NCI-H526 (cell line): ENCODE measurements at regions not wholly inside any gene's neighbourhood (a gene's known extent, or its start where the extent isn't known, plus 50 kb on each side); places are given as distances from the start of the nearest gene placed in this dataset.

Experiments used
- DNase-seq, 2 experiments: peaks; one replicate each; lab custom pipeline; 2025; lab: John Stamatoyannopoulos, UW

DNA sequence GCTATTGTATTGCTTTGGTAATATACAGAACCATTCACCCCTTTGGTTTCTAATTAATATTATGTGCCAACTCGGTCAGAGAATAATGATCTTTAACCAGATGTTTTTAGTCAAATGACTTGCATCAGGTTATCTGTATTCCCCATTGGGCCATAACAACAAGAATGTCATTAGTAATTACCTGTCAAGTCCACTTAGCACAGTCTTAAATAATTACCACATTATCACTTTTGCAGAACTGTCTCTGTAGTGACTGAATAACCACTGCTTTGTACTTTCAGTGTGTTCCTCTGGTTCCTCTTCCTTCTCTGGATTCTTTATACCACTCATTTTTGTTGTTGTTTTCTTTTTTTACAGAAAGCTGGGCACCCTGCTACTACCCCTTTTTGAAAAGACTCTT lies 257.7 kb upstream of the SPOCK3 start:
- DNase-seq, result no peak

- DNase-seq, result no peak
Measured at GRCh38 chr4:167509551-167509950, 275.3 kb upstream of the SPOCK3 start.

DNA sequence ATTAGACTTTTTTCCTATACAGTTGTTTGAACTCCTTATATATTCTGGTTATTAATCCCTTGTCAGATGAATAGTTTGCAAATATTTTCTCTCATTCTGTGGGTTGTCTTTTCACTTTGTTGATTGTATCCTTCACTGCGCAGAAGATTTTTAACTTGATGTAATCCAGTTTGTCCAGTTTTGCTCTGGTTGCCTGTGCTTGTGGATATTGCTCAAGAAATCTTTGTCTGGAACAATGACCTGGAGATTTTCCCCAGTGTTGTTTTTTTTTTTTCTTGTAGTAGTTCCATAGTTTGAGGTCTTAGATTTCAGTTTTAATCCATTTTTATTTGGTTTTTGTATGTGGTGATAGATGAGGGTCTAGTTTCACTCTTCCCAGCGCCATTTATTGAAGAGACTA lies 289.8 kb upstream of the SPOCK3 start:
- no peak for DNase-seq

- DNase-seq, result no peak
Measured at GRCh38 chr4:167537761-167538160, 303.5 kb upstream of the SPOCK3 start.

DNA sequence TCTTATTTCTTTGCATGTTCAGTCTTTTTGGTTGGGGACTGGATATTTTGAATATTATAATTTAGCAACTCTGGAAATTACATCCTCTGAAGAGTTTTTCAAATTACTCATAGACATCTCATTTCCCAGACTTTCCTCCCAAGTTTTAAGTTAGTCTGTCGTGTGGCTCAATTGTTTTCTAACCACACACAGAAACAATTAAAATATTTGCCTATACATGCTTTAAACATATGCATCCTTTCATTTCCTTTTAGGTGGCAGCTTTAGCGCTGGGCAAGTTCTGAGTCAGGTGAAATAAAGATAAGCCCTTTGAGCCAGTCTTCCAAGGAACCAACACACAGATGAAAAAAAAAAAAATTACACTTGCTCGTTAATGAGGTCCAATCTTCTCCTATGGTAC lies 307.0 kb upstream of the SPOCK3 start:
- DNase-seq, result peak in 1 of 2 experiments; percentile 16

GRCh38 chr4:167544391-167544790 lies 310.1 kb upstream of the SPOCK3 start:
- no peak for DNase-seq

DNA sequence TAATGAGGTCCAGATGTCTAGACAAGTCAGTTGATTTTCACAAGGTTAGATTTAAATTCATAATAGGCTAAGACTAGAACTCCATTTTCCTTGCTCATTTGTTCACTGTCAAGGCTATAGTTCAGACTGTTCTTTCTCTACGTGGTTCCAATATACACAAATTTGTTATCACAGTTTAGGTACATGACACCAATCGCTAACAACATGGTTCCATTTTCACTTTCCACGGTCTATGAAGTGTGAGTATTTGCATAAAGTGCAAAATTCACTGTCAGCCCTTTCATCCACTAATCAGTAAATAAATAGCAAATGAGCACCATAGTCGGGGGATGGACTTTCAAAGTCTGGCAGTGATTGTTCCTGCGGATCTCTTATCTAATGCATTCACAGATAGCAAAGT lies 315.7 kb upstream of the SPOCK3 start:
- DNase-seq, result no peak

DNA sequence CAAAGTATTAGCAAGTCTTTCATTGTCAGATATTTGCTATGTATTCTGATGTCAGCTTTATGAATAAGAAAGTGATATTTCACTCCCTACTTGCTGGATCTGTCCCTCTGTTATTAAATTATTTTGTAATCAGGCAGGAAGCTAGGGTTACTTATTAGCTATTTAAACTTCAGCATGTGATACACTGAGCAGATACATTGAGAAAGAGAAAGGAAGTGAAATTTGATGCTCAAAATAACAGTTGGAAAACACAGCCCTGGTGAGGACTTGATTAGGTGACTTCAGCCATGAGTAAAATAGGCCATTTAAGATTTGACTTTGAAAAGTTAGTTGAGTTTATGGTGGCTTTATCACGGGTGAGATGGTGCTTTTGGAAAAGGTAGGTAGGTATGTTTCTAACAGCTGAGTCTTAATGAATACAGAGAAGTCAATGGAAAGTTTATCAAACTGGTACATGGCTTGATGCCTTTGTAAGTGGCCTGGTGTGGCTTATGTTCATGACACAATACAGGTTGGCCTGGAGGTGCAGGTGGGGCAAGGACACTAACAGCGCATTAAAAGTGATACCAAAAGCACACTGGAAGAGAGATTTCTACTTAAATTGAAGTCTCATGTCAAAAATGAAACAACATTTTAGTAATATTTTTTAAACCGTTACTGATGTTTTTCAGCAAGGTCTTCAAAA lies 321.2 kb upstream of the SPOCK3 start:
- no peak for DNase-seq

DNA sequence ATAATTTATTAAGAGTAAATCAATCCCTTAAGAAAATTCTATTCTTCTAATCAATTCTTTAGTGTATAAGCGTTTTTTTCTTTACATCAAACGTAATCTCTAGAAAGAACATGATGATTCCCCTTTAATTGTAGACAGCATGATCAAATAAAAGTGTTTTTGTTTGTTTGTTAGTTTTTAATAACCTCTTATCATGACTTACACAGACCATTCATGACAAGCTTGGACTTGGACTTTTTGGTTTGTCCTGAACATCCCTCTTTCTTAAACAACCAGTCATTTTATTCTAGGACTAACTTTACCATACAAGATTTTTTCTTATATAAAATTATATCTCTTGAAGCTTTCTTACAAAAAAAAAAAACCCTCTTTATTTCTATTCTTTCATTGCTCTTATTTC lies 344.6 kb upstream of the SPOCK3 start:
- no peak for DNase-seq

DNA sequence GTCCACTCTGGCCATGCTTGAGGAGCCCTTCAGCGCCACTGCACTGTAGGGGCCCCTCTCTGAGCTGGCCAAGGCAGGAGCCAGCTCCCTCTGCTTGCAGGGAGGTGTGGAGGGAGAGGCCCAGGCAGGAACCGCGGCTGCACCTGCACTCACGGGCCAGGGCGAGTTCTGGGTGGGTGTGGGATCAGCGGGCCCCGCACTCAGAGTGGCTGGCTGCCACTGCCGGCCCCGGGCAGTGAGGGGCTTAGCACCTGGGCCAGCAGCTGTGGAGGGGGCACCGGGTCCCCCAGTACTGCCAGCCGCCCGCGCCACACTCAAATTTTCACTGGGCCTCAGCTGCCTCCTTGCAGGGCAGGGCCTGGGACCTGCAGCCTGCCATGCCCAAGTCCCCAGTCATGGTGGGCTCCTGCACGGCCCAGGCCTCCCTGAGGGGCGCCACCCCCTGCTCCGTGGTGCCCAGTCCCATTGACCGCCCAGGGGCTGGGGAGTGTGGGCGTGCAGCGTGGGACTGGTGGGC lies 347.2 kb upstream of the SPOCK3 start:
- no peak for DNase-seq

- no peak for DNase-seq
Measured at GRCh38 chr4:167587361-167587760, 353.1 kb upstream of the SPOCK3 start.

- DNase-seq, result no peak
Measured at GRCh38 chr4:167595898-167596297, 361.6 kb upstream of the SPOCK3 start.

DNA sequence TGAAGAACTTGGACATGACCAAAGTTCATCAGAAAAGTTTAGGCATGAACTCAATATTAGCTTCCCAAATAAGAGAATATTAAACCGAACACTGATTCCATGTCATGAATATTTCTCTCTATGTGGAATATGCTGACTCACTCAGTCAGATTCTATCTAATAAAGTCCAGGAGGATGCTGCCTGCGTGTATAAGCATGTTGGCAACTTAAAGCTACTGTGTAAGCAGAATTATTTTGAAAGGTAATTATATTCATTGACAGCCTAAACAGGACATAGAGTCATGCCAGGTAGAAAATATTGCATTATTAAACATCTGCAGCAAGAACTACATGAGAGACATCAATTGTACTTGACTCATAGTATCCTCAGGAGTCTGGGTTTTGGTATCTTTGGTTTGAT lies 367.9 kb upstream of the SPOCK3 start:
- DNase-seq, result no peak

- DNase-seq, result no peak
Measured at GRCh38 chr4:167606551-167606950, 372.3 kb upstream of the SPOCK3 start.

- no peak for DNase-seq
Measured at GRCh38 chr4:167613381-167613780, 379.1 kb upstream of the SPOCK3 start.

DNA sequence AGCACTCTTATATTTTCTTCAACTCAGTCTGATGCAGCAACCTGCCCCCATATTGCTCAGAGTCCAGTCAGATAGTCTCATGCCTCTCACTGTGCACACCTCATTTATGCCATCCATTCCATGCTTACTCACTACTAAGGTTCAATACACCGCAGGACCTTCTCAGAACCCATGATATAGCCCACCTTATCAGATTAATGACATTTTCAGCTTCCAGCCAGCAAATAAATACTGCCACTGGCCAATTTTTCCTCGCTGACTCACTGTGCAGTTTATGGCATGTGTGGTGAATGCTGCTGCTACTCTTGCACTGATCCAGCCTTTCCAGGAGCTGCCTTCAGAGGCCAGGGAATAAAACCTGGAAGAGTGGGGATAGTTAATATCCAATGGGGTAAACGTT lies 380.6 kb upstream of the SPOCK3 start:
- DNase-seq, result no peak

DNA sequence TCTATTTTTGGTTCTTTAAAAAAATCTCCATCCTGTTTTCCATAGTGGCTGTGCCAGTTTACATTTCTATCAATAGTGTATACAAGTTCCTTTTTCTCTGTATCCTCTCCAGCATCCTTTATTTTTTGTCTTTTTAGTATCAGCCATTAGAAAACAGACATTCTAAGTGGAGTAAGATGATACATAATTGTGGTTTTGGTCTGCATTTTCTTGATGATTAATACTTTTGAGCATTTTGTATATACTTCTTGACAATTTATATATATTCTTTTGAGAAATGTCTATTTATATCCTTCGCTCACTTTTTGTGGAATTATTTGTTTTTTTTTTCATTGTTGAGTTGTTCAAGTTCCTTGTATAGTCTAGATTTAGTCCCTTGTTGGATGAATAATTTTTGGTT lies 382.2 kb upstream of the SPOCK3 start:
- DNase-seq, result no peak

DNA sequence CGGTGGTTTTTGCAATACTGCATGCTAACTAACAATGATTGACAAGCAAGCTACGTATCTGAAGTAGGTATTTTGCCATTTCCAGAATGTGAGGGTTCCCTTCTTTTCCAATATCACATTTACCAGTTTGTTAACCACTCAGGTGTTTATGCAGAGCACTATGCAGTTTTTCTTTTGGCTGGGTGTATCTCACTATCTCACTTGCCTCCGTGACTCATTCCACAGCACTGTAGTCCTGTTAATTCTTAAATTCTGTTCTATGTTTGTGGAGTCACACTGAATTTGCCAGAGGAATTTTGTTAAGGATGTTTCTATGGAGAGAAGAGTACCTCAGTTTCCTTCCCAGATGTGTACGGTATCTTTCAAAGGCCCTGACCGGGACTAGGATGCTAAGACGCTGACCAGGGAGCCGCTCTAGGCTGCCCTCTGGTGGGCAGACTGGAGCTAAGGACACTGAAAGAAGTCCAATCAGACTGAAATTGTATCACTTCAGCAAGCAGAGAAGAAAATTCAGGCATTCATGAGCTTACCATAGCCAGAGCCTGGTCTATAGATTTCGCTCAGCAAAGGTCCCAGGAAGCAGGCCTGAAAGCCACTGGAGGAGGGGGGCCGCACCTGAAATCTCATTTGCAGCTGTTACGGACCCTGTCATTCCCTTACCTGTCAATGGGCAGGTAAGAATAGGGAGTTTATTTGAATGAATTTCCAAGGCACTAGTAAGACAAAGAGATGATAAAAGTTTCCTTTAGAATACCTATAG lies 388.4 kb upstream of the SPOCK3 start:
- DNase-seq, result peak; percentile 37 to 74

DNA sequence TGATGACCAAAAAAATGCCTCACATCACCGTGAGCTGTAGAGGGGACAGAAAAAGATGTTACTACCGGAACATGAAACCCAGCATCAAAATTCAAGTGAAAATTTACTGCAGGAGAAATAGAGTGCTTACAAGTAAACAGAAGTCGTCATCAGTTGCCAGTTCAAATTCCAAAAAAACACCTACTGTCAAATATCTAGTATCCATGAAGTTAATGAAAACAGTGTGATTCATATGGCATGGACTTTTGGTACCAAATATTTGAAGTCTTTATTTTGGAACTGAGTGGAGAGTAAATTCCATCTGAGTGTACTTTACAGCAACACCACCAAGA lies 388.9 kb upstream of the SPOCK3 start:
- no peak for DNase-seq

GRCh38 chr4:167629272-167629671 lies 395.0 kb upstream of the SPOCK3 start:
- no peak for DNase-seq

DNA sequence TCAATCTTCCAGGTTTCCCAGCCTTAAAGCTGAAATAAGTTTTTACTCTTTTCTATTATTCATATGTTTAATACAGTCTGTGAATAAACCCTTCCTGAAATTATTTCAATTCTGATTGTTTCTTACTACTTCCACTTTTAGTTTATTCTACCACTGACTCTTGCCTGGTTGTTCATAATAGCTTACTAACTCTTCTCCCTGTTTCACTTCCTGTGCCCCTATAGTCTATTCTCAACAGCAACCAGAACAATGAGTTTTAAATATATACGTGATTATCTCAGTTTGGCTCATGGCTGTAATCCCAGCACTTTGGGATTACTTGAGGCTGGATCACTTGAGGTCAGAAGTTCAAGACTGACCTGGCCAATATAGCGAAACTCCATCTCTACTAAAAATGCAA lies 408.0 kb upstream of the SPOCK3 start:
- DNase-seq, result no peak

GRCh38 chr4:167645358-167645757 lies 411.1 kb upstream of the SPOCK3 start:
- no peak for DNase-seq

DNA sequence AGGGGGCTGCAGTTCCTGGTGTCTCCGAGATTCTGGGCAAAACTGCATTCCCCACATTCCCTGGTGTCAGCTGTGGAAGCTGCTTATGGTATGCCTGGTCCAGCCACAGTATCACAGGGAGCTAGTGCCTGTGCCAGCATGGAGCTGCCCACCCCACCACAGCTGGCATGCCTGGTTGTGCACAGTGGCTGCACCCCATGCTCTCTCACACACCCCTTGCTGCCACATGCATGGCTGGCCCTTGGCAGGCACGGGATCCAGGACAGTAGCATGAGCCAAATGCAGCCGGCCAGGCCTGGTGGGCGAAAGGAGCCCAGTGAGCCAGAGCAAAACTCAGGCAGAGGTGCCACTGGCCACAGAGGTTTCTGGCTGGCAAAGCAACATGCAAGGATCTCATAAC lies 418.0 kb upstream of the SPOCK3 start:
- DNase-seq, result no peak

- no peak for DNase-seq
Measured at GRCh38 chr4:167688660-167689142, 403.6 kb upstream of the ANXA10 start.
